ENCODE measurements at regions not wholly inside any gene's neighbourhood (a gene's known extent, or its start where the extent isn't known, plus 50 kb on each side); places are given as distances from the start of the nearest gene placed in this dataset.
"Not testable (repeated sequence)": the region's sequence is repeated elsewhere in the genome, so short reads cannot be mapped to it uniquely, and the experiment has no call there.

GRCh38 chr10:93127642-93128215 is 54.0 kb downstream of the CYP26A1 start:
- not testable (repeated sequence) for DNase-seq

GRCh38 chr10:93131986-93132385 is 58.3 kb downstream of the CYP26A1 start:
- DNase-seq: no peak

- no peak for DNase-seq
These were observed 64.6 kb downstream of the CYP26A1 start for GRCh38 chr10:93138113-93138870.

- no peak for DNase-seq
These were observed 65.5 kb downstream of the CYP26A1 start for GRCh38 chr10:93139059-93139655.

- DNase-seq: no peak
These were observed 68.8 kb downstream of the CYP26A1 start for GRCh38 chr10:93142534-93142933.

GRCh38 chr10:93143281-93143680 is 69.6 kb downstream of the CYP26A1 start:
- no peak for DNase-seq

GRCh38 chr10:93146336-93146735 is 72.6 kb downstream of the CYP26A1 start:
- DNase-seq: no peak

- no peak for DNase-seq
These were observed 73.6 kb downstream of the CYP26A1 start for GRCh38 chr10:93147281-93147680.

GRCh38 chr10:93148476-93148875 is 74.8 kb downstream of the CYP26A1 start:
- no peak for DNase-seq

- DNase-seq: no peak
These were observed 76.1 kb downstream of the CYP26A1 start for GRCh38 chr10:93149761-93150160.

GRCh38 chr10:93150289-93150688 is 76.6 kb downstream of the CYP26A1 start:
- DNase-seq: no peak

- no peak for DNase-seq
These were observed 77.4 kb downstream of the CYP26A1 start for GRCh38 chr10:93150990-93151547.

- no peak for DNase-seq
These were observed 78.4 kb downstream of the CYP26A1 start for GRCh38 chr10:93152136-93152535.

- DNase-seq: no peak
These were observed 80.8 kb downstream of the CYP26A1 start for GRCh38 chr10:93154531-93154930.

- no peak for DNase-seq
These were observed 86.4 kb downstream of the CYP26A1 start for GRCh38 chr10:93160140-93160539.

- no peak for DNase-seq
These were observed 87.1 kb downstream of the CYP26A1 start for GRCh38 chr10:93160829-93161228.

GRCh38 chr10:93165367-93165766 is 91.7 kb downstream of the CYP26A1 start:
- DNase-seq: no peak

- DNase-seq: no peak
These were observed 92.4 kb downstream of the CYP26A1 start for GRCh38 chr10:93166134-93166533.

- DNase-seq: no peak
These were observed 98.1 kb downstream of the CYP26A1 start for GRCh38 chr10:93171837-93172236.

- no peak for DNase-seq
These were observed 100.5 kb downstream of the CYP26A1 start for GRCh38 chr10:93173967-93174845.

GRCh38 chr10:93175490-93175889 is 101.8 kb downstream of the CYP26A1 start:
- no peak for DNase-seq

GRCh38 chr10:93177511-93177910 is 103.8 kb downstream of the CYP26A1 start:
- DNase-seq: no peak

GRCh38 chr10:93178226-93178625 is 104.5 kb downstream of the CYP26A1 start:
- no peak for DNase-seq
